ENCODE measurements at regions not wholly inside any gene's neighbourhood (a gene's known extent, or its start where the extent isn't known, plus 50 kb on each side); places are given as distances from the start of the nearest gene placed in this dataset.

- Mint-ChIP-seq H3K4me3 (ENCODE audit: low read depth, unreplicated experiment) (no peak overlapping the region), H3K4me1 (ENCODE audit: low read depth, unreplicated experiment) (peaks cover 86% of the 10 kb centered on the region), H3K9me3 (ENCODE audit: low read depth, unreplicated experiment) (peaks cover 2% of the 10 kb centered on the region), H3K36me3 (ENCODE audit: insufficient read depth, unreplicated experiment) (peaks cover 21% of the 10 kb centered on the region), H3K27me3 (ENCODE audit: unreplicated experiment) (no peaks in the 10 kb centered on the region), H3K27ac (ENCODE audit: unreplicated experiment) (no peak overlapping the region)
- CTCF ChIA-PET, result interaction anchor here (0.6 to 1.1 kb wide), 2 partner anchors 14 to 92 kb away, joined by 3 read pairs; no protein-coding TSS in a partner anchor
- no peak for DNase-seq
- no peak for TF ChIP-seq CTCF (IDR thresholded peaks at IDR 0.05; ENCODE audit: unreplicated experiment)
- no TSS peak for BruUV-seq (replicated peaks)
- intact Hi-C loops (cut with micrococcal nuclease; ENCODE audit: unreplicated experiment), result no loop called here
Measured at GRCh38 chr5:74952406-74952805, 86.2 kb upstream of the FAM169A start.

- H3K9me3 Mint-ChIP-seq (ENCODE audit: low read depth, unreplicated experiment), result peaks cover 2% of the 10 kb centered on the region
- no peak for TF ChIP-seq CTCF (IDR thresholded peaks at IDR 0.05; ENCODE audit: unreplicated experiment)
- no peak overlapping the region for H3K27ac Mint-ChIP-seq (ENCODE audit: unreplicated experiment)
- peaks cover 86% of the 10 kb centered on the region for H3K4me1 Mint-ChIP-seq (ENCODE audit: low read depth, unreplicated experiment)
- peaks cover 21% of the 10 kb centered on the region for H3K36me3 Mint-ChIP-seq (ENCODE audit: insufficient read depth, unreplicated experiment)
- CTCF ChIA-PET, result interaction anchor here (1.1 to 1.4 kb wide), 2 partner anchors 15 to 85 kb away, joined by 3 read pairs; no protein-coding TSS in a partner anchor
- H3K4me3 Mint-ChIP-seq (ENCODE audit: low read depth, unreplicated experiment), result no peak overlapping the region
- H3K27me3 Mint-ChIP-seq (ENCODE audit: unreplicated experiment), result no peaks in the 10 kb centered on the region
- BruUV-seq (replicated peaks), result no TSS peak
- DNase-seq, result no peak
- intact Hi-C loops (cut with micrococcal nuclease; ENCODE audit: unreplicated experiment), result no loop called here
Measured at GRCh38 chr5:74951865-74952264, 85.7 kb upstream of the FAM169A start.

- CTCF ChIA-PET, result interaction anchor here (1.4 kb wide), 1 partner anchor 86 kb away, joined by 3 read pairs; no protein-coding TSS in a partner anchor
- H3K4me1 Mint-ChIP-seq (ENCODE audit: low read depth, unreplicated experiment), result peaks cover 86% of the 10 kb centered on the region
- intact Hi-C loops (cut with micrococcal nuclease; ENCODE audit: unreplicated experiment), result no loop called here
- peaks cover 2% of the 10 kb centered on the region for H3K9me3 Mint-ChIP-seq (ENCODE audit: low read depth, unreplicated experiment)
- no peaks in the 10 kb centered on the region for H3K27me3 Mint-ChIP-seq (ENCODE audit: unreplicated experiment)
- TF ChIP-seq CTCF (IDR thresholded peaks at IDR 0.05; ENCODE audit: unreplicated experiment), result no peak
- DNase-seq, result no peak
- H3K4me3 Mint-ChIP-seq (ENCODE audit: low read depth, unreplicated experiment), result no peak overlapping the region
- BruUV-seq (replicated peaks), result no TSS peak
- peak overlapping the region; percentile 25 for H3K27ac Mint-ChIP-seq (ENCODE audit: unreplicated experiment)
- peaks cover 21% of the 10 kb centered on the region for H3K36me3 Mint-ChIP-seq (ENCODE audit: insufficient read depth, unreplicated experiment)
Measured at GRCh38 chr5:74950836-74951515, 84.8 kb upstream of the FAM169A start.

GRCh38 chr5:74949976-74950375, 83.8 kb upstream of the FAM169A start:
- CTCF ChIA-PET, result interaction anchor here (1.4 kb wide), 1 partner anchor 19 kb away, joined by 4 read pairs; no protein-coding TSS in a partner anchor
- Mint-ChIP-seq H3K4me3 (ENCODE audit: low read depth, unreplicated experiment) (no peak overlapping the region), H3K27me3 (ENCODE audit: unreplicated experiment) (no peaks in the 10 kb centered on the region), H3K9me3 (ENCODE audit: low read depth, unreplicated experiment) (no peaks in the 10 kb centered on the region), H3K27ac (ENCODE audit: unreplicated experiment) (peak overlapping the region; percentile 66), H3K4me1 (ENCODE audit: low read depth, unreplicated experiment) (peaks cover 86% of the 10 kb centered on the region), H3K36me3 (ENCODE audit: insufficient read depth, unreplicated experiment) (peaks cover 15% of the 10 kb centered on the region)
- no peak for DNase-seq
- no TSS peak for BruUV-seq (replicated peaks)
- no peak for TF ChIP-seq CTCF (IDR thresholded peaks at IDR 0.05; ENCODE audit: unreplicated experiment)
- intact Hi-C loops (cut with micrococcal nuclease; ENCODE audit: unreplicated experiment), result loop anchor here (5.0 kb wide), 1 partner anchor 102 kb away; the partner anchor contains the start of gene GCNT4
